NCI-H1092 treated with DMSO at 0.1 percent for 48 hours (cell line): ENCODE measurements at regions not wholly inside any gene's neighbourhood (a gene's known extent, or its start where the extent isn't known, plus 50 kb on each side); places are given as distances from the start of the nearest gene placed in this dataset.

Experiments used
- DNase-seq: peaks from one replicate; lab custom pipeline; 2025; lab: John Stamatoyannopoulos, UW

DNA sequence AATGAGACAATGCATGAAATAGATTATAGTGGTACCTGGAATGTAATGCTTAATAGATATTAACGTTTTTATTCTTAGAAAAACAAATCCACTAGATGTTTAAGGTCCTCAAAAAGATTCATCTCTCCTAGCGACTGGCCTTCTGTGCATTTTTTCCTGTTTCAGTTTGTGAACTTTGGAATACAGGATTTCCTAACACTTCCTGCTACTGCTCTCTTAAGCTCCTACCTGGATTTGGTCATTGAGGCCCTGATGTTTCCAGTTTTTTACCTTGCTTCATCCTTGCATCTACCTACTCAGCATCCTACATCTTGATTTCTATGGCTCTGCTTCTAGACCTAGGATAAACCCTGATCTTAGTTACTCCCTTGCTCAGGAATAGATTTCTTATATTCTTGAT, 188.4 kb downstream of the ABCC12 start:
- DNase-seq: no peak

GRCh38 chr16:47966325-47966724, 189.5 kb downstream of the ABCC12 start:
- DNase-seq: no peak

GRCh38 chr16:47965439-47965838, 190.4 kb downstream of the ABCC12 start:
- peak; percentile 55 for DNase-seq

DNA sequence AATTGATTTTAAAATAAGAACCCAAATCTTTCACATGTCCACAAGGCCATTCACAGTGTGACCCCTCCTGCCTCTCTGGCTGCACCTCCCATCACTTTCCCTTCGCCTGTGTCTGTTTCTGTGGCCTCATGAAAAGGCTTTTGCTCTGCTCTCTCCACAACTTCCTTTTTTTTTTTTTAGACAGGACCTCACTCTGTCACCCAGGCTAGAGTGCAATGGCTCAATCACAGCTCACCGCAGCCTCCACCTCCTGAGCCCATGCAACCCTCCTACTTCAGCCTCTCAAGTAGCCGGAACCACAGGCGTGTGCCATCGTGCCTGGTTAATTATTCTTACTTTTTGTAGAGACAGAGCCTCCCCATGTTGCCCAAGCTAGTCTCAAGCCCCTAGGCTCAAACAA, 197.1 kb downstream of the ABCC12 start:
- DNase-seq: no peak

GRCh38 chr16:47956916-47957315, 198.9 kb downstream of the ABCC12 start:
- DNase-seq: no peak

- no peak for DNase-seq
Observed at GRCh38 chr16:47949714-47950113, 206.1 kb downstream of the ABCC12 start.

DNA sequence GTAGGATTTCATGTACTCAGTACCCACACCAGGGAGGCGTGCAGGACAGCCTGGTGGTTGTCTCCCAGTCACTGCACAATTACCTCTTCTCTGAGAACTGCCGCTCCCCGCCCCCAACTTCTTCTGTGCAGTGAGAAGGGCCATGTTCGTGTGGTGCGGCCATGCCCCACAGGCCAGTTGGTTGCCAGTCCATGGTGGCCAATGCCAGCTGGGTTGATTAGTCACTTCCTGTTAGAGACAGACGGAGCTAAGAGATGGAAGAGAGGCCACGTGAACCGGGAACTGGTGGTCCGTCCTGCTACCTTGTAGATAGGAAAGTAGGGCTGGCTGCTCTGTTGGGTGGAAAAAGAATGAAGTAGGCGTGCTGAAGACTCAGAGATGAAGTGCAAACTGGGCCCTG, 206.5 kb downstream of the ABCC12 start:
- DNase-seq: no peak

DNA sequence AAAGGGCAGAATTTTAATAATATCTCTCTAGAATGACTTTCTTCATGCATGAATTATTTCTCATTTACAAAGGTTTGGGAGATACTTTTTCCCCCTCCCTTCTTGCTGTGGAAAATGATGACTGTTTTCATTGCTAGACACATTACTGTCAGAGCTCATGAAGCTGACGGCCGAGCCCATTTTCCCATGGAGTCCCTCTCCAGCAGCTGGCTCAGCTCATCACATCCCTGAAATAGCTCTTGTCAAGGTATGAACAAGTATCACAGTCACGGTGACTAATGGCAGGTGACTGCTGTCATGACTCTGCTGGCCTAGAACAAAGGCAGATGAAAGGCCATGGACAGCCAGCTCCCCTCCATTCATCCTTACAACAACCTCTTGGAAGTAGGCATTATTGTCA, 208.1 kb downstream of the ABCC12 start:
- DNase-seq: no peak

GRCh38 chr16:47946092-47946491, 209.7 kb downstream of the ABCC12 start:
- no peak for DNase-seq

GRCh38 chr16:47944589-47944988, 211.2 kb downstream of the ABCC12 start:
- DNase-seq: no peak

DNA sequence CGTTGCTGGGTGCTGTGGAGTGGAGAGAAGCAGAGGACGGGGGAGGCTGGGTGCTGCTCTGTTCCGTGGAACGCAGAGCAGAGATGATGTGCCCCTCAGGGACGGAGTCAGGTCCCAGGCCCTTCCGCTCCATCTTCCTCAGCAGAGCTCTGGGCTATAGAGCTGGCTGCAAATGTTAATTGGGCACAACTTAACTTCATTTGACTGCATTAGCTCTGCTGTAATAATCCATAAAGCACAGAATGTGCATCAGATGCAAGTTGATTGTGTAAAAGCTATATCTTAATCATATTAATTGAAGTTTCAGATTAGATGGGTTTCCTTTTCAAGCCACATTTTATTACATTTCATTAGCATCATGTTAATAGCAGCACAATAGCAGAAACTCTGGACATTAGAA, 212.6 kb downstream of the ABCC12 start:
- DNase-seq: no peak

- no peak for DNase-seq
Observed at GRCh38 chr16:47940466-47940865, 215.3 kb downstream of the ABCC12 start.

GRCh38 chr16:47939680-47940079, 216.1 kb downstream of the ABCC12 start:
- DNase-seq: no peak

- DNase-seq: no peak
Observed at GRCh38 chr16:47938272-47938671, 217.5 kb downstream of the ABCC12 start.

DNA sequence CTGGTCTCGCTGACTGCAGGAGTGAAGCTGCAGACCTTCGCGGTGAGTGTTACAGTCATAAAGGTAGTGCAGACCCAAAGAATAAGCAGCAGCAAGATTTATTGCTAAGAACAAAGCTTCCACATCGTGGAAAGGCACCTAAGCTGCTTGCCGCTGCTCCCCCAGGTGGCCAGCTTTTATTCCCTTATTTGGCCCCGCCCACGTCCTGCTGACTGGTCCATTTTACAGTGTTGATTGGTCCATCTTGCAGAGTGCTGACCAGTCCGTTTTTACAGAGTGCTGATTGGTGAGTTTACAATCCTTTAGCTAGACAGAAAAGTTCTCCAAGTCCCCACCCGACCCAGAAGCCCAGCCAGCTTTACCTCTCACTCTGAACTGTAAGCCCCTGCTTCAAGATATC, 227.8 kb downstream of the ABCC12 start:
- no peak for DNase-seq

GRCh38 chr16:47927330-47927729, 228.5 kb downstream of the ABCC12 start:
- no peak for DNase-seq

- no peak for DNase-seq
Observed at GRCh38 chr16:47925811-47926460, 229.9 kb downstream of the ABCC12 start.

DNA sequence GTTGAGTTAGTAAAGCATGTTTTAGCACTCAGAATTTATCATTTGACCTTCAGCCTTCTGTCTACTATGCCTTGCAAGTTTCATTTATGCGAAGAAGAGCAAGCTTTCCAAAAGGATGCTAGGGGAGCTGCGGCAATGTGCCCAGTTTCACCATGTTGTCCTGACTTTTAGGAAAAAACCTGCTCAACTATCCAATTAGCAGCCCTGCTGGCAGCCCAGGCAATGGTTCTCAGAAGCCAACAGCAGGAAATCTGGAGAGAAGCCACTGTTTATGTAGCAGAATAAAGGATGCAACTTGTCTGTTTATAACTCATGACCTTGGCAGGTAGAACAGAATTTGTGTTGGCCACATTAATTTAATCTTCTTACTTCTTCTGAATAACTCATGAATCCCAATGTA, 230.8 kb downstream of the ABCC12 start:
- no peak for DNase-seq

- DNase-seq: no peak
Observed at GRCh38 chr16:47921535-47921934, 234.3 kb downstream of the ABCC12 start.

DNA sequence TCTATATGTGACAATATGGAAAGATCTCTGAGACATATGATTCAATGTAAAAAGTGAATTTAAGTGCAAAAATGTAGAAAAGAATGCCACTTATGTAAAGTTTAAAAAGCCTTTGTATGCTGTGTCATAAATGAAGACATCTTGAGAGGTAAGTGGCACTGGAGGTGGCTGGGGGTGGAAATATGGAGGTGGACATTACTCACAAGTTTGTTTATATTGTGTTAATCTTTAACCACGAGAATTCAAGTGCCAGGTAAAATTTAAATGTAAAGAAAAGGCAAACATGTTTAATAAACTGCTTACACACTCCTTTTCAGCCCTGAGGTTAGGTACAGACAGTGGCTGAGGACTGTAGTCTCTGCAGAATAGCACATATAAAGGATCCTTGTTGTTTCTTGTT, 235.1 kb downstream of the ABCC12 start:
- DNase-seq: no peak

DNA sequence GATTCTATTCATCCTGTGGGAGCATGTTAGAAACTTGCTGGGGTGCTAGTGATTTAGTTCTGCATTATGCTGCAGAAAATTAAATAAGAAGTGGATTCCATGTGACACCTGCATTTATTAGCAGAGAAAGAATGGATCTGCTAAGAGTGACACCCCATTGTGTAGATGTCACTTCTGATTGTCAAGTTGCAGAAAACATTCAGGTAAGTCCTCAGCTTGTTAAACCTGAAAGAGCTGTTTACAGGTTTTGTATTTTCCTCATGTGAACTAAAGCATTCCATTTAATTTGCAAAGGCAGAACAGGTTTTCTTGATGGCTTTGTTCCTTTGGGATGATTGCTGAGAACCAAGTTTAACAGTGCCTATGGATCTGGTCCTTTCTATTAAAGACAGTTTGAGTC, 238.7 kb downstream of the ABCC12 start:
- DNase-seq: no peak

DNA sequence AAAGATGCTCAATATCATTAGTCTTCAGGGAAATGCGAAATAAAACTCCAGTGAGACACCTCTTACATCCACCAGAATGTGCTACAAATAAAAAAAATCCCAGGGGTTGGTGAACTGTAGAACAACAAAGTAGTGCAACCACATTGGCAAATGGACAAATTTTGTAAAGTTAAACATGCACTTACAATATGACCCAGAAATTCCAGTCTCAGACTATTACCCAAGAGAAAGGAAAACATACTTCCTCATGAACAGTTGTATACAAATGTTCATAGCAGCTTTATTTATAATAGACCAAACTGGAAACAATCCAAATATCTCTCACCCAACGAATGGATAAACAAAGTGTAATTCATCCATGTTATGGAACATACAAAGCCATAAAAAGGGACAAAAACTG, 239.5 kb downstream of the ABCC12 start:
- DNase-seq: no peak

- no peak for DNase-seq
Observed at GRCh38 chr16:47907109-47907508, 248.7 kb downstream of the ABCC12 start.

DNA sequence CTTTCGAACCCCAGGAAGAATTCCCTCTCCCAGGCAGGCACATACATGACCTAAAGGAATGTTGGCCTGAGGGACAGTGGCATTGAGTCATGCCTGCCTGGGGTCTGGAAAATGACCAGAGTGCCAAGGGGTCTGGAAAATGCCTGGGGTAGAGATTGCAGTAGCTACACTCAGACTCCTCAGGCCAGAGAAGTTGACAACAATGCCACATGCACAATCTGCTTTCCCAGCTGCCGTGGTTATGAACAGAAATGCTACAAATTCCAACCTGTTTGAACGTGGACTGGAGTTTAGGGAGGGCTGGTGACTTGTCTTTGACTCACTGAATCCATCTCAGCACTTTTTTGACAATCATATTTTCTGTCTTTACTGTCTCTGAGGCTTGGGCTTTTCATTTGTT, 250.0 kb downstream of the ABCC12 start:
- DNase-seq: no peak

- DNase-seq: no peak
Observed at GRCh38 chr16:47904691-47905090, 251.1 kb downstream of the ABCC12 start.
